Panc1 (cell line): ENCODE measurements at regions not wholly inside any gene's neighbourhood (a gene's known extent, or its start where the extent isn't known, plus 50 kb on each side); places are given as distances from the start of the nearest gene placed in this dataset.

Experiments
- ATAC-seq: fragments of 200-7000 bp; cut with Tn5 transposase; 2 replicates; pipeline ENCODE4 v1.9.1; 2020; ENCODE audit warnings: mild to moderate bottlenecking, moderate library complexity
- BruUV-seq: library from RNA; stranded (reverse); fragments of 400-500 nt; replicated peaks from 2 replicates; lab custom pipeline; 2021; lab: Mats Ljungman, UMichigan
- CTCF ChIA-PET: fragments of 300-600 bp; sonication (Branson Sonifier 250); formaldehyde crosslinking; loops from one replicate; lab custom pipeline; 2022; ENCODE audit warnings: antibody characterized with exemption; lab: Charles Lee
- POLR2A ChIA-PET: fragments of 300-600 bp; sonication (Branson Sonifier 250); formaldehyde crosslinking; loops from one replicate; lab custom pipeline; 2022; ENCODE audit warnings: antibody characterized with exemption; lab: Charles Lee
- DNase-seq: peaks from one replicate; pipeline ENCODE4 v3.0.0-alpha.2; 2010; ENCODE audit warnings: low read depth, low spot score
- H3K27ac ChIP-seq: 2 replicates; pipeline ENCODE4 v1.5.1; 2011; ENCODE audit warnings: mild to moderate bottlenecking, low read length, inconsistent platforms
- H3K27me3 ChIP-seq: fragments of 200-500 bp; sonication (Bioruptor generic); 2 replicates; pipeline ENCODE4 v1.6.0; 2014; ENCODE audit warnings: low read length, inconsistent platforms; ENCODE audit not compliant: control insufficient read depth, insufficient read depth
- H3K36me3 ChIP-seq: fragments of 200-500 bp; sonication (Bioruptor generic); 2 replicates; pipeline ENCODE4 v1.5.1; 2014; ENCODE audit warnings: inconsistent platforms, mild to moderate bottlenecking, low read length, moderate library complexity; ENCODE audit not compliant: control insufficient read depth, insufficient read depth
- H3K4me1 ChIP-seq: 2 replicates; pipeline ENCODE4 v1.5.1; 2011; ENCODE audit warnings: inconsistent platforms, mild to moderate bottlenecking, low read length, moderate library complexity; ENCODE audit not compliant: control insufficient read depth, insufficient read depth
- H3K4me3 ChIP-seq, 2 experiments: 2 replicates each; pipeline ENCODE4 v1.5.1; 2011 to 2012; ENCODE audit warnings: low read depth in 2 of 2, low read length in 2 of 2, mild to moderate bottlenecking in 2 of 2, inconsistent platforms in 1 of 2, moderate library complexity in 1 of 2
- H3K9me3 ChIP-seq: fragments of 200-500 bp; sonication (Bioruptor generic); 2 replicates; pipeline ENCODE4 v1.5.1; 2014; ENCODE audit warnings: low read depth, mild to moderate bottlenecking, inconsistent platforms, low read length, moderate library complexity; ENCODE audit not compliant: control insufficient read depth, insufficient read depth
- POLR2AphosphoS5 ChIP-seq: IDR thresholded peaks from 2 replicates; pipeline ENCODE4 v1.6.1; 2012; ENCODE audit warnings: mild to moderate bottlenecking, low read depth, low read length, moderate library complexity
- SIN3A ChIP-seq: IDR thresholded peaks from 2 replicates; pipeline ENCODE4 v1.6.1; 2012; ENCODE audit warnings: low read depth, mild to moderate bottlenecking, low read length, moderate library complexity, borderline replicate concordance; ENCODE audit not compliant: insufficient read depth
- TCF7L2 ChIP-seq: IDR thresholded peaks from 2 replicates; pipeline ENCODE4 v1.6.1; 2011; ENCODE audit warnings: mild to moderate bottlenecking, low read depth, low read length, inconsistent platforms
- in situ Hi-C: cut with HindIII; loops from 2 replicates; pipeline ENCODE4 v1.10.0; 2016; ENCODE audit warnings: low sequenced_read_pairs, low pct_unique_long_range_greater_than_20kb
- intact Hi-C: fragments of 100-400 bp; cut with micrococcal nuclease; formaldehyde crosslinking; loops from one replicate; pipeline ENCODE4 v1.10.0; 2022; ENCODE audit not compliant: unreplicated experiment
- TF ChIP-seq, protein P1 (sequence below), 2 experiments: IDR thresholded peaks; 2 replicates each; pipeline ENCODE4 v1.6.1; 2011 to 2012; ENCODE audit warnings: low read depth in 2 of 2, control low read depth in 1 of 2, low read length in 1 of 2, mild to moderate bottlenecking in 1 of 2, moderate library complexity in 1 of 2; ENCODE audit not compliant: insufficient read depth in 1 of 2
- TF ChIP-seq, protein P2 (sequence below): fragments of 450-650 bp; IDR thresholded peaks from 2 replicates; pipeline ENCODE4 v1.5.1; 2017; ENCODE audit warnings: mild to moderate bottlenecking

DNA sequence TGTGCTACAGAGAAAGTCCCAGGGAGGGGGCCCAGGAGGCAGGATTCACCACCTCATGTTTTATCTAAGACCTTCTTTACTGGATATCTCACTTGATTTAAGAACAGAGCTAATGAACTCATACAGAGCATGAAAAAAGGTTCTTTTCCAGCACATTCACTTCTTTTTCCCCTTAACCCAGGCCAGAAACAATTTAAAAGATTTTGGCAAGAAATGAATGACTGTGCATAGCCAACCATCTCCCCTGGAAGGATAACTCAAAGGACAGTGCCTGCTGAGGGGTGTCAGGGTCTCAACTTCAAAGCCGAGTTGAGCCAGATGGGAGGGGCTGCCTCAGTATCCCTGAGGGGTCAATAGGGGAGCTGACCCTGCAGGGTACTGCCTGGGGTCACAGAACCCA, 253.4 kb downstream of the SOD2 start:
- BruUV-seq: no TSS peak
- no peaks in the 10 kb centered on the region for H3K4me1 ChIP-seq
- no peak overlapping the region for H3K4me3 ChIP-seq
- no peaks in the 10 kb centered on the region for H3K9me3 ChIP-seq
- no peak for DNase-seq
- H3K36me3 ChIP-seq: no peaks in the 10 kb centered on the region
- ATAC-seq: no peak
- POLR2A ChIA-PET: no interaction called here
- TF ChIP-seq, protein P1, sequence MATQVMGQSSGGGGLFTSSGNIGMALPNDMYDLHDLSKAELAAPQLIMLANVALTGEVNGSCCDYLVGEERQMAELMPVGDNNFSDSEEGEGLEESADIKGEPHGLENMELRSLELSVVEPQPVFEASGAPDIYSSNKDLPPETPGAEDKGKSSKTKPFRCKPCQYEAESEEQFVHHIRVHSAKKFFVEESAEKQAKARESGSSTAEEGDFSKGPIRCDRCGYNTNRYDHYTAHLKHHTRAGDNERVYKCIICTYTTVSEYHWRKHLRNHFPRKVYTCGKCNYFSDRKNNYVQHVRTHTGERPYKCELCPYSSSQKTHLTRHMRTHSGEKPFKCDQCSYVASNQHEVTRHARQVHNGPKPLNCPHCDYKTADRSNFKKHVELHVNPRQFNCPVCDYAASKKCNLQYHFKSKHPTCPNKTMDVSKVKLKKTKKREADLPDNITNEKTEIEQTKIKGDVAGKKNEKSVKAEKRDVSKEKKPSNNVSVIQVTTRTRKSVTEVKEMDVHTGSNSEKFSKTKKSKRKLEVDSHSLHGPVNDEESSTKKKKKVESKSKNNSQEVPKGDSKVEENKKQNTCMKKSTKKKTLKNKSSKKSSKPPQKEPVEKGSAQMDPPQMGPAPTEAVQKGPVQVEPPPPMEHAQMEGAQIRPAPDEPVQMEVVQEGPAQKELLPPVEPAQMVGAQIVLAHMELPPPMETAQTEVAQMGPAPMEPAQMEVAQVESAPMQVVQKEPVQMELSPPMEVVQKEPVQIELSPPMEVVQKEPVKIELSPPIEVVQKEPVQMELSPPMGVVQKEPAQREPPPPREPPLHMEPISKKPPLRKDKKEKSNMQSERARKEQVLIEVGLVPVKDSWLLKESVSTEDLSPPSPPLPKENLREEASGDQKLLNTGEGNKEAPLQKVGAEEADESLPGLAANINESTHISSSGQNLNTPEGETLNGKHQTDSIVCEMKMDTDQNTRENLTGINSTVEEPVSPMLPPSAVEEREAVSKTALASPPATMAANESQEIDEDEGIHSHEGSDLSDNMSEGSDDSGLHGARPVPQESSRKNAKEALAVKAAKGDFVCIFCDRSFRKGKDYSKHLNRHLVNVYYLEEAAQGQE (IDR thresholded peaks at IDR 0.05; ENCODE audit: insufficient read depth in 1 of 2, low read depth in 2 of 2, low read length in 1 of 2): no peak
- TF ChIP-seq, protein P2, sequence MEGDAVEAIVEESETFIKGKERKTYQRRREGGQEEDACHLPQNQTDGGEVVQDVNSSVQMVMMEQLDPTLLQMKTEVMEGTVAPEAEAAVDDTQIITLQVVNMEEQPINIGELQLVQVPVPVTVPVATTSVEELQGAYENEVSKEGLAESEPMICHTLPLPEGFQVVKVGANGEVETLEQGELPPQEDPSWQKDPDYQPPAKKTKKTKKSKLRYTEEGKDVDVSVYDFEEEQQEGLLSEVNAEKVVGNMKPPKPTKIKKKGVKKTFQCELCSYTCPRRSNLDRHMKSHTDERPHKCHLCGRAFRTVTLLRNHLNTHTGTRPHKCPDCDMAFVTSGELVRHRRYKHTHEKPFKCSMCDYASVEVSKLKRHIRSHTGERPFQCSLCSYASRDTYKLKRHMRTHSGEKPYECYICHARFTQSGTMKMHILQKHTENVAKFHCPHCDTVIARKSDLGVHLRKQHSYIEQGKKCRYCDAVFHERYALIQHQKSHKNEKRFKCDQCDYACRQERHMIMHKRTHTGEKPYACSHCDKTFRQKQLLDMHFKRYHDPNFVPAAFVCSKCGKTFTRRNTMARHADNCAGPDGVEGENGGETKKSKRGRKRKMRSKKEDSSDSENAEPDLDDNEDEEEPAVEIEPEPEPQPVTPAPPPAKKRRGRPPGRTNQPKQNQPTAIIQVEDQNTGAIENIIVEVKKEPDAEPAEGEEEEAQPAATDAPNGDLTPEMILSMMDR: no peak
- TF ChIP-seq SIN3A (no peak), TCF7L2 (no peak), POLR2AphosphoS5 (no peak)
- H3K27me3 ChIP-seq: peaks cover 22% of the 10 kb centered on the region
- CTCF ChIA-PET: no interaction called here
- intact Hi-C loops: no loop called here
- H3K27ac ChIP-seq: no peak overlapping the region
- in situ Hi-C loops: no loop called here

DNA sequence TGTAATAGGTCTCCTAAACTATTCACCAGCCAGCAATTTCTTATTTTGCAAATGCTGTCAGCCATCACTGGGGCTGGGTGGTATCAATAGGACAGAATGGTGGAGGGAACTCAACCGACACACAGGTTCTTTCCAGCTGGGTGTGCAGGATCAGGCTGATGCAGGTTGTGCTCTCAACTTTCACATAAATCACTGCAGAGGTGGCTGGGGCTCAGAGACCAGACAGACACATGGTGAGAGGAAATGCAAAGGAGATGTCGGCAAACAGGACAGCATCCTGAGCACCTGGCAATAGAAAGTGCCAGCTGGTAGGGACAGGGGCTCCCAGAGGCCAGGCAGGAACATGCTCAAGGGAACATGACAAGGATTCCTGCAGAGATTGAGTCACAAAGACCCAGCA, 254.9 kb downstream of the SOD2 start:
- TF ChIP-seq SIN3A (no peak), POLR2AphosphoS5 (no peak), TCF7L2 (no peak)
- TF ChIP-seq, protein P1 (IDR thresholded peaks at IDR 0.05; ENCODE audit: insufficient read depth in 1 of 2, low read depth in 2 of 2, low read length in 1 of 2): no peak
- TF ChIP-seq, protein P2: no peak
- BruUV-seq: no TSS peak
- H3K4me1 ChIP-seq: no peaks in the 10 kb centered on the region
- no peaks in the 10 kb centered on the region for H3K36me3 ChIP-seq
- intact Hi-C loops: no loop called here
- H3K27me3 ChIP-seq: peaks cover 16% of the 10 kb centered on the region
- ChIA-PET POLR2A (no interaction called here), CTCF (no interaction called here)
- no peak overlapping the region for H3K4me3 ChIP-seq
- in situ Hi-C loops: no loop called here
- no peak for DNase-seq
- ATAC-seq: no peak
- no peak overlapping the region for H3K27ac ChIP-seq
- no peaks in the 10 kb centered on the region; the same call in 1 of the 2 replicates for H3K9me3 ChIP-seq
